SU-DHL-6 (cell line): ENCODE measurements at regions not wholly inside any gene's neighbourhood (a gene's known extent, or its start where the extent isn't known, plus 50 kb on each side); places are given as distances from the start of the nearest gene placed in this dataset.

Source experiments
- EZH2phosphoT487 ChIP-seq: fragments of 200-600 bp; sonication (generic), shearing (Covaris generic); conservative IDR thresholded peaks from 2 replicates; pipeline ENCODE4 v1.6.1; 2018; ENCODE audit warnings: mild to moderate bottlenecking, antibody characterized with exemption, low read length, moderate library complexity, mixed read lengths
- TF ChIP-seq, protein P1 (sequence below): fragments of 200-600 bp; sonication (generic); IDR thresholded peaks from one replicate; pipeline ENCODE4 v1.5.1; 2017; ENCODE audit warnings: antibody characterized with exemption, mild to moderate bottlenecking, low read length, moderate library complexity; ENCODE audit not compliant: insufficient read depth, poor library complexity, severe bottlenecking

DNA sequence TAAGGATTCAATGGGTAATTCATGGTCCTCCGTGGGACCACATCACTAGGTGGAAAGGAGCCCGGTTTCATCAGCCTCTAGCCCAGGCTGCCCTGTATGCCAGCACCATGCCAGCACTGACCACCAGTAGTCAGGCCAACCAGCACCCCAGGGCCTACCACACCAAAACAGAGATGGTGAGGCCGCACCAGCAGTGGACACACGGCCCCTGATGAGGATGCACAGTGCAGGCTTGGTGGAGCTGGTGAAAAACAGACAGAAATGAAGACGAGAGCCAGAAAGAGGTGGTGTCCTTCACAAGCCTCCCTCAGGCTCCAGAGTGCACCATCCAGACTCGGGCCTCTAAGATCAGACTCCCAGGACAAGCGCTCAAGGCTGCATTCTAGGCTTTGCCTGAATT lies 128.2 kb downstream of the MED10 start:
- TF ChIP-seq, protein P1, sequence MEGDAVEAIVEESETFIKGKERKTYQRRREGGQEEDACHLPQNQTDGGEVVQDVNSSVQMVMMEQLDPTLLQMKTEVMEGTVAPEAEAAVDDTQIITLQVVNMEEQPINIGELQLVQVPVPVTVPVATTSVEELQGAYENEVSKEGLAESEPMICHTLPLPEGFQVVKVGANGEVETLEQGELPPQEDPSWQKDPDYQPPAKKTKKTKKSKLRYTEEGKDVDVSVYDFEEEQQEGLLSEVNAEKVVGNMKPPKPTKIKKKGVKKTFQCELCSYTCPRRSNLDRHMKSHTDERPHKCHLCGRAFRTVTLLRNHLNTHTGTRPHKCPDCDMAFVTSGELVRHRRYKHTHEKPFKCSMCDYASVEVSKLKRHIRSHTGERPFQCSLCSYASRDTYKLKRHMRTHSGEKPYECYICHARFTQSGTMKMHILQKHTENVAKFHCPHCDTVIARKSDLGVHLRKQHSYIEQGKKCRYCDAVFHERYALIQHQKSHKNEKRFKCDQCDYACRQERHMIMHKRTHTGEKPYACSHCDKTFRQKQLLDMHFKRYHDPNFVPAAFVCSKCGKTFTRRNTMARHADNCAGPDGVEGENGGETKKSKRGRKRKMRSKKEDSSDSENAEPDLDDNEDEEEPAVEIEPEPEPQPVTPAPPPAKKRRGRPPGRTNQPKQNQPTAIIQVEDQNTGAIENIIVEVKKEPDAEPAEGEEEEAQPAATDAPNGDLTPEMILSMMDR, result no peak
- no peak for TF ChIP-seq EZH2phosphoT487
